ENCODE measurements at regions not wholly inside any gene's neighbourhood (a gene's known extent, or its start where the extent isn't known, plus 50 kb on each side); places are given as distances from the start of the nearest gene placed in this dataset.

GRCh38 chr1:115217150-115218033, 120.7 kb downstream of the NGF start:
- Mint-ChIP-seq H3K4me1 (ENCODE audit: low read depth, unreplicated experiment) (no peaks in the 10 kb centered on the region), H3K36me3 (ENCODE audit: insufficient read depth, unreplicated experiment) (no peaks in the 10 kb centered on the region), H3K4me3 (ENCODE audit: low read depth, unreplicated experiment) (no peak overlapping the region), H3K27ac (ENCODE audit: unreplicated experiment) (no peak overlapping the region), H3K9me3 (ENCODE audit: low read depth, unreplicated experiment) (no peaks in the 10 kb centered on the region), H3K27me3 (ENCODE audit: unreplicated experiment) (peaks cover 53% of the 10 kb centered on the region)
- intact Hi-C loops (cut with micrococcal nuclease; ENCODE audit: unreplicated experiment) = no loop called here
- CTCF ChIA-PET = no interaction called here
- DNase-seq = no peak
- no peak for TF ChIP-seq CTCF (IDR thresholded peaks at IDR 0.05; ENCODE audit: unreplicated experiment)
- BruUV-seq (replicated peaks) = no TSS peak

DNA sequence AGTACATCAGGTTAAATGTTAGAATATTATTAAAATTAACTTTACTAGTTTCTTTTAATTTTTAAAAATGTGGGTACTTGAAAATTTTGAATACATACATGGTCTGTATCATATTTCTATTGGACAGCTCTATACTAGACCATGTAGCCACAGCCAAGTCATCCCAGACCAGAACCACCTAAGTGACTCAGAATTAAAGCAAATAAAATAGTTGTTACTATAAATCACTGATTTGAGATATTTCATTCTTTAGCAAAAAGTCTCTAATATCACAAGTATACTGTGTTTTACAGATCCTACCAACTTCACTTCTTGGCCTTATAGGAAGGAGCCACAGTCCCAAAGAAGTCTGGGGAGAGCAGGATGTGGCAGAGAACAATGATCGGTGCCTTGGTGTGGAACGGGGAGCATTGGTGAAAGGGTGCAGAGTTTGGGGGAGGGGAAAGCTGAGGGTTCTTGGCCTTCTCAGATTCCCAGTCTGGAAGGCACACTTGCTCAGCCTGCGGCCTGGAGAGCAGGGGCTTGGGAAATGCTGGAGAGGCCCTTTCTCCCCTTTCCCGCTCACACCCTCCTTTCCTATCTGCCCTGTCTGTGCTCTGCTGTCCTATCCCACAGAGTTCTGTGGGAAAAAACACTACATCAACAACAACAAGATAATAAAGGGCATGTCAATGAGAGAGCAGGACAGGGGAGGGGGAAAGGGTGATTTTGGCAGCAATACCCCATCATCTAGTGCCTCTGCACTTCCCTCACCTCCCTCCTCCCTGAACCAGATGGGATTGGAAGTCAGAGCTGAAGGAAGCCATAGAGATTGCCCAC, 122.1 kb downstream of the NGF start:
- Mint-ChIP-seq H3K27me3 (ENCODE audit: unreplicated experiment) (peaks cover 49% of the 10 kb centered on the region), H3K4me1 (ENCODE audit: low read depth, unreplicated experiment) (no peaks in the 10 kb centered on the region), H3K9me3 (ENCODE audit: low read depth, unreplicated experiment) (no peaks in the 10 kb centered on the region), H3K27ac (ENCODE audit: unreplicated experiment) (no peak overlapping the region), H3K36me3 (ENCODE audit: insufficient read depth, unreplicated experiment) (no peaks in the 10 kb centered on the region), H3K4me3 (ENCODE audit: low read depth, unreplicated experiment) (no peak overlapping the region)
- CTCF ChIA-PET = no interaction called here
- DNase-seq = no peak
- BruUV-seq (replicated peaks) = no TSS peak
- TF ChIP-seq CTCF (IDR thresholded peaks at IDR 0.05; ENCODE audit: unreplicated experiment) = no peak
- intact Hi-C loops (cut with micrococcal nuclease; ENCODE audit: unreplicated experiment) = no loop called here

DNA sequence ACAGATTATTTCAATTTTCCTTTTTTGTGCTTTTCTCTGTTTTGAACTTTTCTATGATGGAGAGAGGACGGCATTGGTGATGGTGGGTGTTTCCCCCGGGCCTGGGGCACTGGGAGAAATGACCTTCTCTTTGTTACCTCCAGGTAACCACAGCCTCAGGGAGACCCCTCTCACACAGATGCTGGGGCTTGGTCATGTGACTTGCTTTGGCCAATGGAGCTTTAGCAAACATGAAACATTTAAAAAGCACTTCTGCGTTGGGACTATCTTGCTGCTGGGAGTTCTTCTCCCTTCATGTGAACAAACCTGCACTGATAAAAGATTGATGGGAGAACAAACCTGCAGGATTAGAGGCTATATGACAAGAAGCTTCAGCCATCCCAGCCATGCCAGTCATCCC, 122.9 kb downstream of the NGF start:
- no TSS peak for BruUV-seq (replicated peaks)
- peaks cover 41% of the 10 kb centered on the region for H3K27me3 Mint-ChIP-seq (ENCODE audit: unreplicated experiment)
- no peak overlapping the region for H3K4me3 Mint-ChIP-seq (ENCODE audit: low read depth, unreplicated experiment)
- H3K36me3 Mint-ChIP-seq (ENCODE audit: insufficient read depth, unreplicated experiment) = no peaks in the 10 kb centered on the region
- CTCF ChIA-PET = no interaction called here
- intact Hi-C loops (cut with micrococcal nuclease; ENCODE audit: unreplicated experiment) = no loop called here
- no peaks in the 10 kb centered on the region for H3K9me3 Mint-ChIP-seq (ENCODE audit: low read depth, unreplicated experiment)
- no peak overlapping the region for H3K27ac Mint-ChIP-seq (ENCODE audit: unreplicated experiment)
- no peak for TF ChIP-seq CTCF (IDR thresholded peaks at IDR 0.05; ENCODE audit: unreplicated experiment)
- no peak for DNase-seq
- H3K4me1 Mint-ChIP-seq (ENCODE audit: low read depth, unreplicated experiment) = no peaks in the 10 kb centered on the region

GRCh38 chr1:115214098-115214497, 124.0 kb downstream of the NGF start:
- no peak for TF ChIP-seq CTCF (IDR thresholded peaks at IDR 0.05; ENCODE audit: unreplicated experiment)

More at GRCh38 chr1:115214098-115214497, 124.0 kb downstream of the NGF start:
- H3K4me3 Mint-ChIP-seq (ENCODE audit: low read depth, unreplicated experiment) = no peak overlapping the region
- H3K27ac Mint-ChIP-seq (ENCODE audit: unreplicated experiment) = no peak overlapping the region
- H3K9me3 Mint-ChIP-seq (ENCODE audit: low read depth, unreplicated experiment) = no peaks in the 10 kb centered on the region
- no peak for DNase-seq
- BruUV-seq (replicated peaks) = no TSS peak
- no peaks in the 10 kb centered on the region for H3K36me3 Mint-ChIP-seq (ENCODE audit: insufficient read depth, unreplicated experiment)
- no peaks in the 10 kb centered on the region for H3K4me1 Mint-ChIP-seq (ENCODE audit: low read depth, unreplicated experiment)
- CTCF ChIA-PET = interaction anchor here (0.6 kb wide), 1 partner anchor 8 kb away, joined by 5 read pairs; no protein-coding TSS in a partner anchor
- intact Hi-C loops (cut with micrococcal nuclease; ENCODE audit: unreplicated experiment) = no loop called here
- H3K27me3 Mint-ChIP-seq (ENCODE audit: unreplicated experiment) = peaks cover 31% of the 10 kb centered on the region
